Limb (tissue), 2 donors: ENCODE measurements at regions not wholly inside any gene's neighbourhood (a gene's known extent, or its start where the extent isn't known, plus 50 kb on each side); places are given as distances from the start of the nearest gene placed in this dataset.
"Not testable (repeated sequence)": the region's sequence is repeated elsewhere in the genome, so short reads cannot be mapped to it uniquely, and the experiment has no call there.

Experiments used
- DNase-seq, 2 donors: peaks; one replicate each; pipeline ENCODE4 v3.0.0-alpha.2; 2016; ENCODE audit errors: extremely low spot score in 2 of 2

GRCh38 chr2:35454966-35455638 lies 900.5 kb upstream of the CRIM1 start:
- DNase-seq: no peak

GRCh38 chr2:35447821-35448220 lies 907.8 kb upstream of the CRIM1 start:
- DNase-seq: no peak

- DNase-seq: no peak
Measured at GRCh38 chr2:35447215-35447614, 908.4 kb upstream of the CRIM1 start.

- no peak for DNase-seq
Measured at GRCh38 chr2:35443087-35443486, 912.5 kb upstream of the CRIM1 start.

- DNase-seq: not testable (repeated sequence)
Measured at GRCh38 chr2:35441575-35441974, 914.0 kb upstream of the CRIM1 start.

- DNase-seq: not testable (repeated sequence)
Measured at GRCh38 chr2:35440308-35440707, 915.3 kb upstream of the CRIM1 start.

GRCh38 chr2:35436893-35437292 lies 918.7 kb upstream of the CRIM1 start:
- not testable (repeated sequence) for DNase-seq

GRCh38 chr2:35428548-35428947 lies 927.0 kb upstream of the CRIM1 start:
- peak in 1 of 2 donors; percentile 46 for DNase-seq

- no peak for DNase-seq
Measured at GRCh38 chr2:35421485-35421884, 934.1 kb upstream of the CRIM1 start.

GRCh38 chr2:35417293-35417692 lies 938.3 kb upstream of the CRIM1 start:
- no peak for DNase-seq

GRCh38 chr2:35416391-35417140 lies 939.0 kb upstream of the CRIM1 start:
- DNase-seq: no peak

GRCh38 chr2:35415942-35416341 lies 939.6 kb upstream of the CRIM1 start:
- no peak for DNase-seq

- DNase-seq: no peak
Measured at GRCh38 chr2:35415282-35415681, 940.3 kb upstream of the CRIM1 start.

GRCh38 chr2:35410431-35411061 lies 945.0 kb upstream of the CRIM1 start:
- peak; percentile 49 to 74 for DNase-seq

- DNase-seq: no peak
Measured at GRCh38 chr2:35409762-35410161, 945.8 kb upstream of the CRIM1 start.

GRCh38 chr2:35408320-35408719 lies 947.3 kb upstream of the CRIM1 start:
- DNase-seq: no peak

- DNase-seq: no peak
Measured at GRCh38 chr2:35391736-35392442, 963.7 kb upstream of the CRIM1 start.

GRCh38 chr2:35378791-35379190 lies 976.8 kb upstream of the CRIM1 start:
- DNase-seq: no peak

GRCh38 chr2:35374845-35375244 lies 980.7 kb upstream of the CRIM1 start:
- DNase-seq: no peak

GRCh38 chr2:35365859-35366258 lies 989.7 kb upstream of the CRIM1 start:
- DNase-seq: no peak

GRCh38 chr2:35356332-35356731 lies 999.2 kb upstream of the CRIM1 start:
- no peak for DNase-seq

GRCh38 chr2:35355056-35355455 lies 1000.5 kb upstream of the CRIM1 start:
- DNase-seq: no peak
